ENCODE measurements at regions not wholly inside any gene's neighbourhood (a gene's known extent, or its start where the extent isn't known, plus 50 kb on each side); places are given as distances from the start of the nearest gene placed in this dataset.

- TF ChIP-seq TAF1 (IDR thresholded peaks at IDR 0.05; ENCODE audit: borderline replicate concordance, low read depth, low read length): no peak
- TF ChIP-seq POLR2A (IDR thresholded peaks at IDR 0.05; ENCODE audit: low read depth, low read length): no peak
Observed at GRCh38 chr14:52179141-52179790, 88.2 kb upstream of the PTGDR start.
